CD4-positive, alpha-beta T cell (primary cell): ENCODE measurements at regions not wholly inside any gene's neighbourhood (a gene's known extent, or its start where the extent isn't known, plus 50 kb on each side); places are given as distances from the start of the nearest gene placed in this dataset.

Experiments used
- ATAC-seq: fragments of 200-7000 bp; cut with Tn5 transposase; one replicate; pipeline ENCODE4 v1.10.0; 2022; ENCODE audit warnings: mild to moderate bottlenecking; ENCODE audit not compliant: poor library complexity
- CTCF ChIA-PET: fragments of 350-600 bp; sonication (Branson Sonifier 250); formaldehyde crosslinking; loops from one replicate; lab custom pipeline; 2021; ENCODE audit warnings: antibody characterized with exemption, inconsistent platforms; lab: Charles Lee
- POLR2A ChIA-PET: fragments of 350-600 bp; sonication (Branson Sonifier 250); formaldehyde crosslinking; loops from one replicate; lab custom pipeline; 2021; ENCODE audit warnings: antibody characterized with exemption, inconsistent platforms; lab: Charles Lee
- DNase-seq, 14 experiments: peaks; one replicate each; pipeline ENCODE4 v3.0.0-alpha.2; 2013 to 2020; ENCODE audit warnings: mixed read lengths in 2 of 14
- H3K27ac ChIP-seq, 2 donors: one replicate each; pipeline versions ENCODE4 v1.5.1 to v1.7.0; 2013; ENCODE audit warnings: low read length in 2 of 2, low read depth in 1 of 2, mild to moderate bottlenecking in 1 of 2
- H3K27me3 ChIP-seq, 2 experiments: 1 replicate in 1 of 2; 2 replicates in 1 of 2; pipeline versions ENCODE4 v1.6.1 to v1.7.0; 2013; ENCODE audit warnings: low read length in 2 of 2, control low read depth in 1 of 2, mild to moderate bottlenecking in 1 of 2, moderate library complexity in 1 of 2; ENCODE audit not compliant: insufficient read depth in 2 of 2, control insufficient read depth in 1 of 2
- H3K36me3 ChIP-seq: one replicate; pipeline ENCODE4 v1.6.1; 2013; ENCODE audit warnings: low read length, control low read depth; ENCODE audit not compliant: insufficient read depth
- H3K4me1 ChIP-seq: one replicate; pipeline ENCODE4 v1.6.1; 2013; ENCODE audit warnings: low read length, control low read depth; ENCODE audit not compliant: insufficient read depth
- H3K4me3 ChIP-seq: one replicate; pipeline ENCODE4 v1.5.1; 2013; ENCODE audit warnings: mild to moderate bottlenecking, low read length, moderate library complexity
- H3K9me3 ChIP-seq, 2 experiments: 1 replicate in 1 of 2; 2 replicates in 1 of 2; pipeline versions ENCODE4 v1.6.1 to v1.7.0; 2013; ENCODE audit warnings: low read length in 2 of 2, mild to moderate bottlenecking in 2 of 2, control low read depth in 1 of 2, moderate library complexity in 1 of 2; ENCODE audit not compliant: control insufficient read depth in 1 of 2, insufficient read depth in 1 of 2
- H3K27ac Mint-ChIP-seq: one replicate; pipeline ENCODE4 v1.8.0; 2020; ENCODE audit warnings: mixed read lengths
- H3K27me3 Mint-ChIP-seq: one replicate; pipeline ENCODE4 v1.8.0; 2021; ENCODE audit warnings: mixed read lengths
- H3K36me3 Mint-ChIP-seq: one replicate; pipeline ENCODE4 v1.8.0; 2021; ENCODE audit warnings: low read depth, mixed read lengths
- H3K4me1 Mint-ChIP-seq: one replicate; pipeline ENCODE4 v1.8.0; 2021; ENCODE audit warnings: low read depth, mixed read lengths
- H3K4me3 Mint-ChIP-seq: one replicate; pipeline ENCODE4 v1.8.0; 2020; ENCODE audit warnings: mild to moderate bottlenecking, mixed read lengths
- H3K9me3 Mint-ChIP-seq: one replicate; pipeline ENCODE4 v1.8.0; 2020; ENCODE audit warnings: mixed read lengths
- CTCF ChIP-seq: fragments of 200-600 bp; IDR thresholded peaks from one replicate; pipeline ENCODE4 v1.8.0; 2022; ENCODE audit warnings: antibody characterized with exemption, mild to moderate bottlenecking
- intact Hi-C, 2 experiments: fragments of 100-400 bp; cut with DNase I in 1 of 2; cut with micrococcal nuclease in 1 of 2; formaldehyde crosslinking; loops; one replicate each; pipeline versions ENCODE4 v1.15.1 to v1.9.0; 2023 to 2025; cut with DNase I, micrococcal nuclease

- H3K36me3 ChIP-seq: no peaks in the 10 kb centered on the region
- DNase-seq: no peak
- H3K27ac ChIP-seq: no peak overlapping the region
- H3K27me3 ChIP-seq: no peaks in the 10 kb centered on the region
- ATAC-seq: no peak
- intact Hi-C loops: no loop called here
- no peak overlapping the region for H3K4me3 ChIP-seq
- H3K27me3 Mint-ChIP-seq: no peaks in the 10 kb centered on the region
- no peaks in the 10 kb centered on the region for H3K36me3 Mint-ChIP-seq
- no peaks in the 10 kb centered on the region for H3K4me1 ChIP-seq
- ChIA-PET POLR2A (no interaction called here), CTCF (no interaction called here)
- H3K27ac Mint-ChIP-seq: no peak overlapping the region
- H3K9me3 ChIP-seq: peaks cover 0 to 10% of the 10 kb centered on the region in 2 experiments
- no peaks in the 10 kb centered on the region for H3K4me1 Mint-ChIP-seq
- peaks cover 6% of the 10 kb centered on the region for H3K9me3 Mint-ChIP-seq
- TF ChIP-seq CTCF: no peak
- no peak overlapping the region for H3K4me3 Mint-ChIP-seq
Observed at GRCh38 chr21:24658926-24659325, 948.4 kb downstream of the MRPL39 start.

GRCh38 chr21:24658026-24658425 is 949.3 kb downstream of the MRPL39 start:
- Mint-ChIP-seq H3K27me3 (no peaks in the 10 kb centered on the region), H3K27ac (no peak overlapping the region), H3K4me1 (no peaks in the 10 kb centered on the region), H3K36me3 (no peaks in the 10 kb centered on the region), H3K9me3 (peaks cover 6% of the 10 kb centered on the region), H3K4me3 (no peak overlapping the region)
- no peak for ATAC-seq
- TF ChIP-seq CTCF: no peak
- CTCF ChIA-PET: no interaction called here
- DNase-seq: no peak
- Histone ChIP-seq H3K27me3 (no peaks in the 10 kb centered on the region), H3K4me3 (no peak overlapping the region), H3K36me3 (no peaks in the 10 kb centered on the region), H3K27ac (no peak overlapping the region), H3K4me1 (no peaks in the 10 kb centered on the region), H3K9me3 (peaks cover 0 to 4% of the 10 kb centered on the region in 2 experiments)
- POLR2A ChIA-PET: no interaction called here
- intact Hi-C loops: no loop called here

- Mint-ChIP-seq H3K4me1 (no peaks in the 10 kb centered on the region), H3K27ac (no peak overlapping the region), H3K27me3 (no peaks in the 10 kb centered on the region), H3K4me3 (no peak overlapping the region), H3K36me3 (no peaks in the 10 kb centered on the region), H3K9me3 (peaks cover 6% of the 10 kb centered on the region)
- TF ChIP-seq CTCF: no peak
- Histone ChIP-seq H3K36me3 (no peaks in the 10 kb centered on the region), H3K4me1 (no peaks in the 10 kb centered on the region), H3K27ac (no peak overlapping the region), H3K4me3 (no peak overlapping the region), H3K27me3 (no peaks in the 10 kb centered on the region), H3K9me3 (no peaks in the 10 kb centered on the region)
- intact Hi-C loops: no loop called here
- ChIA-PET CTCF (no interaction called here), POLR2A (no interaction called here)
- DNase-seq: no peak
- ATAC-seq: no peak
Observed at GRCh38 chr21:24649691-24650090, 957.6 kb downstream of the MRPL39 start.
